Breast epithelium (tissue), 3 donors: ENCODE measurements at regions not wholly inside any gene's neighbourhood (a gene's known extent, or its start where the extent isn't known, plus 50 kb on each side); places are given as distances from the start of the nearest gene placed in this dataset.
"Not testable (repeated sequence)": the region's sequence is repeated elsewhere in the genome, so short reads cannot be mapped to it uniquely, and the experiment has no call there.

ENCODE experiments used
- CTCF ChIP-seq, 3 donors: fragments of 450-650 bp; IDR thresholded peaks; one replicate each; pipeline ENCODE4 v1.5.1; 2016 to 2017; ENCODE audit warnings: antibody characterized with exemption in 3 of 3, mild to moderate bottlenecking in 3 of 3, moderate library complexity in 3 of 3
- POLR2A ChIP-seq: fragments of 450-650 bp; IDR thresholded peaks from one replicate; pipeline ENCODE4 v1.6.1; 2016; ENCODE audit warnings: antibody characterized with exemption, mild to moderate bottlenecking, moderate library complexity
- POLR2AphosphoS5 ChIP-seq, 3 donors: sonication (generic); formaldehyde crosslinking; IDR thresholded peaks; one replicate each; pipeline ENCODE4 v1.6.1; 2017; ENCODE audit warnings: antibody characterized with exemption in 3 of 3

GRCh38 chrX:55866779-55867178 lies 149.2 kb downstream of the RRAGB start:
- TF ChIP-seq CTCF (IDR thresholded peaks at IDR 0.05); POLR2AphosphoS5 (IDR thresholded peaks at IDR 0.05); POLR2A: not testable (repeated sequence)
